22Rv1 (cell line): ENCODE measurements at regions not wholly inside any gene's neighbourhood (a gene's known extent, or its start where the extent isn't known, plus 50 kb on each side); places are given as distances from the start of the nearest gene placed in this dataset.

Experiments used
- H3K27ac ChIP-seq: fragments of 450-650 bp; 2 replicates; pipeline ENCODE4 v1.5.1; 2017
- ZFX ChIP-seq: fragments of 450-650 bp; IDR thresholded peaks from 2 replicates; pipeline ENCODE4 v1.6.1; 2017; ENCODE audit warnings: antibody characterized with exemption, borderline replicate concordance
- TF ChIP-seq, protein P1 (sequence below): fragments of 450-650 bp; IDR thresholded peaks from 2 replicates; pipeline ENCODE4 v1.5.1; 2017; ENCODE audit warnings: mild to moderate bottlenecking

DNA sequence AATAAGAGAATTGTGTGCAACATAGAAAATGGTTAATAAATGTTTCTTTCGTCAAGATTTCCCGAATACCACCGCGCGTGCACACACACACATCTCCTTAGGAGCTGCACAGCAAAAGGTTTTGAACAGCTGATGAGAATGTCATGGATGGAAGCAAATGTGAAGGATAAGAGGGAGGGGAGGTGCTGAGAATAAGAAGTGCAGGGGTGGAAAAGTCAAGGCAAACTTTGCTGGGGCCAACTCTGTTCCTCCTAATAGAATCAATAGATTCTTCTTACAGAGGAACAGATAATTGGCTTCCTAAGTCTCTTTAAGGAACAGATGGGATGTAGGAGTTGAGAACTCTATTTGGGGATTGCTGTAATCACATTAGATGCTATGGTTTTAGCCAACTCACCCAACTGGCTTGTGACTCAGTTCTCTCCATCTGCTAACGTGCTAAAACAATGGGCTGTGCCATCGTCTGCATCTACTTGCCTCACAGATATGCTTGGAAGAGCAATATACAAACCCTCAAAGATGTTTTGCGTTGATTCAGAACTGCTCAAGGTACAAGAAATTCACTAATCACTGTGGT, 408.2 kb upstream of the CELF2 start:
- TF ChIP-seq, protein P1, sequence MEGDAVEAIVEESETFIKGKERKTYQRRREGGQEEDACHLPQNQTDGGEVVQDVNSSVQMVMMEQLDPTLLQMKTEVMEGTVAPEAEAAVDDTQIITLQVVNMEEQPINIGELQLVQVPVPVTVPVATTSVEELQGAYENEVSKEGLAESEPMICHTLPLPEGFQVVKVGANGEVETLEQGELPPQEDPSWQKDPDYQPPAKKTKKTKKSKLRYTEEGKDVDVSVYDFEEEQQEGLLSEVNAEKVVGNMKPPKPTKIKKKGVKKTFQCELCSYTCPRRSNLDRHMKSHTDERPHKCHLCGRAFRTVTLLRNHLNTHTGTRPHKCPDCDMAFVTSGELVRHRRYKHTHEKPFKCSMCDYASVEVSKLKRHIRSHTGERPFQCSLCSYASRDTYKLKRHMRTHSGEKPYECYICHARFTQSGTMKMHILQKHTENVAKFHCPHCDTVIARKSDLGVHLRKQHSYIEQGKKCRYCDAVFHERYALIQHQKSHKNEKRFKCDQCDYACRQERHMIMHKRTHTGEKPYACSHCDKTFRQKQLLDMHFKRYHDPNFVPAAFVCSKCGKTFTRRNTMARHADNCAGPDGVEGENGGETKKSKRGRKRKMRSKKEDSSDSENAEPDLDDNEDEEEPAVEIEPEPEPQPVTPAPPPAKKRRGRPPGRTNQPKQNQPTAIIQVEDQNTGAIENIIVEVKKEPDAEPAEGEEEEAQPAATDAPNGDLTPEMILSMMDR: no peak
- no peak for TF ChIP-seq ZFX
- no peak overlapping the region for H3K27ac ChIP-seq

DNA sequence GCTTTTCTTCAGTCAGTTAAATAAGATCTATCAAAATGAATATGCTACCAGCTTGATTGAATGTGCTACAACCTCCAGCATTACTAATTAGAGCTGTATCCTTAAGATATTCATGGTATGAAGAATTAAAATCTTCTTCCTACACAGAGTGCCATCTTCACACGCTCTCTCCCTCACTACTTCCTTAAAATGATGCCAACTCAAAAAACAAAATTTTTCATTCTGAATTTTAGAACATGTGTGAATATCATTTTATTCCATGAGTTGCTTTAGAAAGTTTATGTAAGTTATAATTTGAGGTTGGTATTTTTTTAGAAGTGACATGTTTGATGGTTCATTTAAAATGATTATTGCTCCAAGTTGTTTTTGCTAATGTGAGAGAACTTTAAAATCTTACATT, 407.5 kb upstream of the CELF2 start:
- TF ChIP-seq, protein P1: no peak
- TF ChIP-seq ZFX: no peak
- no peak overlapping the region for H3K27ac ChIP-seq

DNA sequence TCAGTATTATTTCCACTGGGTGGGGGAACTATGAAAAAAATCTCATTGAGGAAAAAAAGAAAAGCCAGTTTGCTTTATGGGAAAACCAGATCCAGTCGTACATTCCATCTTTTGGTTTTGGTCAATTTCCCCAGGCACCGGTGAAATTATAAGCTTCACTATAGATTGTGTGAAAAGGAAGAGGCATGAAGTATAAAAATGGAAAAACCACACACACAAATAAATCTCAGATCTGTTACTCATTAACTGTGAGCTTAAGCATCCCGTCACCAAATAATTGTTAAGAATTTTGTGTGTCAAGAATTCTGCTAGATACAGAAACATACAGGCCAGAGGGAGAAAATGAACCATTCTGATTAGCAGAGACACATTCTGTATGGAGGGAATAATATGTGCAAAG, 405.5 kb upstream of the CELF2 start:
- TF ChIP-seq, protein P1: no peak
- no peak for TF ChIP-seq ZFX
- no peak overlapping the region for H3K27ac ChIP-seq

DNA sequence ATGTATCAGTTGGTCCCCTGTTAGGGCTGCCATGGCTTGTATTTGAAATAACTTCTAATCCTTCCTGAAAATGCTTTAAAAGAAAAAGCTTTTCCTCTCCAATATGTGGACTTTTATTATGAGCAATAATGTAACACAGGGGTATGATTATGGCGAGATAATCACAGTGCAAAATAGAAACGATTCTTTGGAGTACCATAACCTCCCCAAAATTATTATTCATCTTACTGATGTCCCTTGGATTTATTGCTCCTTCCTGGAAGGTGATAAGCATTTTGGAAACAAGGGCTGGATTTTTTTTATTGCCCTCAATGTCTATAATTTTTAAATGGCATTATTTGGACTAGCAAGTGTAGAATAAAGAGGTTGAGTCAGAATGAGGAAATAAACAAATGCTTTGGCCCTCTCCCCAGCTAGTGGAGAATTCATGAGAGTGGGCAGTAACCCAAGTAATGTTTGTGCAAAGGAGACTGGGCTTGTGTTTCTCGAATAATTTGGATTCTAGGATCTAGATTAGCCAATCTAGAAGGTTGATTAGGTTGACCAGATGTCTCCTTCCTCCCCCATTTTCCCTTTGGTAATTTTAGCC, 403.9 kb upstream of the CELF2 start:
- no peak overlapping the region for H3K27ac ChIP-seq
- TF ChIP-seq ZFX: no peak
- TF ChIP-seq, protein P1: no peak

DNA sequence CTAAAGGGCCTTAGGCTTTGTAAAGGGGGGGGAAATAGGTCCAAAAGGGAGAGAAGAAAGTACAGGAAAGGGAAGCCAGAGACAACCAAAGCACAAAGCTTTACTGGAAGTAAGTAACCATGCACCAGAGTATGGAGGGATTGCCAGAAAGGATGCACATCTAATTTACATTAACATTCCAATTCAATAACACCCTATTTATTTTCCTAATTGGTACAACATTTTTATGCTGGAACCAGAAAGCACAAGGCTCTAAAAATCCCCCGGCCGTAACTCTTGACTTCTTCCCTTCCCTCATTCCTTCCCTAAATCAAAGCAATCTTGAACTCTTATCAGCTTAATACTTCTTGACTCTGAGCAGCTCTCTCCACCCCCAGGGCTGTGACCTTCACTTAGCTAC, 400.0 kb upstream of the CELF2 start:
- H3K27ac ChIP-seq: no peak overlapping the region
- TF ChIP-seq, protein P1: no peak
- TF ChIP-seq ZFX: no peak

DNA sequence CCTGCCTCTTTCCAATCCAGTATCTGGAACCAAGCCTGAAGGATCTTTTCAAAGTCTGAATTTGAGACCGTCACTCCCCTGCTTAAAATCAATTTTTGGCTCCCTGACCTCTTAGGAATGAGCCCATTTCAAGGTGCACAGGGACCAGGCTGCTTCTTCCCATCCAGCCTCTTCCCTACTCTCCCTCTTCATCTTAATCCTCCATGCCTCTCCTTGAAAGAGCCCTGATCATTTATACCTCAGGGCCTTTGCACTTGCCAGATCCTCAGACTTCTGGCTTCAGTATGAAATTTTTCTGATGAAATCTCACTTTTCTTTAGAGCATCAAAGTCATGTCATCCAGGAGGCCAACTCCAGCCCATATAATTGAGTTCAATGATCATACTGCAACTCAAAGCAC, 399.5 kb upstream of the CELF2 start:
- TF ChIP-seq ZFX: no peak
- TF ChIP-seq, protein P1: no peak

DNA sequence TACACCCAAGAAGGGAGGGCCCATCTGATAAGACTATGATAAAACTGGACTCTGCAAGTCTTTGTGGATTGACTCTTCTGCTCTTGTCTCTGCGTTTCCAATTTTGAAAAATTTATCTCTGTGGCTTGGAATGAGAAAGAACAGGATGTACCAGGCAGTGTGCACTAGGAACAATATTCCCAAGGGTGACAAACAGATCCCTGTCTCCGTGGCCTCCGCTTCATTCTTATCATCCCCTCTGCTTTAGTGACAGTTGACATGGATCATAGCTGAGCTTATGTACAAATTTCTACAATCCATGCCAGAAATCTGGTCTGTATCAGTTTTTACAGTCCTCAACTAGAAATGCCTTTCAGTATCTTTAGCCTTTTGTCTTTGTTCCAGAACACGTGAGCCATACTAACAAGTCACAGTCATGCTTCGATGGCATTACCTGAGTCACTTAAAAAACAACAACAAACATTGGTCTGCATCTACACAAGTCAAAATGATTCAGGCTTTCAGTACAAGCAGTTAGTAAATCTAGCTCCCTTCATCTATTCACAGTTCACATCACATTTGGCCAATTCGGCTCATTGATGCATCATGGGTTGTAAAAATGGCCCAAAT, 393.6 kb upstream of the CELF2 start:
- H3K27ac ChIP-seq: no peak overlapping the region
- no peak for TF ChIP-seq ZFX
- TF ChIP-seq, protein P1: no peak

More for the DNA sequence above, 399.5 kb upstream of the CELF2 start:
- no peak overlapping the region for H3K27ac ChIP-seq
